Uterus (tissue), 3 donors: ENCODE measurements at regions not wholly inside any gene's neighbourhood (a gene's known extent, or its start where the extent isn't known, plus 50 kb on each side); places are given as distances from the start of the nearest gene placed in this dataset.
"Not testable (repeated sequence)": the region's sequence is repeated elsewhere in the genome, so short reads cannot be mapped to it uniquely, and the experiment has no call there.

Experiments used
- DNase-seq, 2 donors: peaks; one replicate each; pipeline ENCODE4 v3.0.0-alpha.2; 2019 to 2020
- H3K27ac ChIP-seq, 2 donors: fragments of 200-600 bp; sonication (generic); 1 replicate in 1 of 2; 2 replicates in 1 of 2; pipeline ENCODE4 v1.5.1; 2016 to 2018
- H3K27me3 ChIP-seq, 2 donors: fragments of 200-600 bp; sonication (generic); one replicate each; pipeline ENCODE4 v1.5.1; 2018 to 2019; ENCODE audit warnings: control low read depth in 1 of 2
- H3K36me3 ChIP-seq, 2 donors: fragments of 200-600 bp; sonication (generic); one replicate each; pipeline ENCODE4 v1.5.1; 2019; ENCODE audit warnings: control low read depth in 1 of 2
- H3K4me1 ChIP-seq, 2 donors: fragments of 200-600 bp; sonication (generic); one replicate each; pipeline ENCODE4 v1.5.1; 2018 to 2019; ENCODE audit warnings: control low read depth in 1 of 2
- H3K4me3 ChIP-seq, 2 donors: fragments of 200-600 bp; sonication (generic); 1 replicate in 1 of 2; 2 replicates in 1 of 2; pipeline ENCODE4 v1.5.1; 2018 to 2019; ENCODE audit warnings: mild to moderate bottlenecking in 1 of 2
- H3K9me3 ChIP-seq, 2 donors: fragments of 200-600 bp; sonication (generic); one replicate each; pipeline ENCODE4 v1.5.1; 2019; ENCODE audit warnings: control low read depth in 1 of 2
- CTCF ChIP-seq, 4 experiments: fragments of 200-600 bp in 2 of 4; fragments of 450-650 bp in 2 of 4; sonication (generic) in 2 of 4; IDR thresholded peaks; one replicate each; pipeline ENCODE4 v1.5.1; 2016 to 2019; ENCODE audit warnings: antibody characterized with exemption in 4 of 4, mild to moderate bottlenecking in 2 of 4, moderate library complexity in 1 of 4
- POLR2A ChIP-seq, 2 donors: fragments of 450-650 bp; IDR thresholded peaks; one replicate each; pipeline ENCODE4 v1.6.1; 2016; ENCODE audit warnings: antibody characterized with exemption in 2 of 2, mild to moderate bottlenecking in 1 of 2, moderate library complexity in 1 of 2
- intact Hi-C: fragments of 100-400 bp; cut with DNase I; formaldehyde crosslinking; loops from one replicate; pipeline ENCODE4 v1.15.1; 2023; ENCODE audit warnings: low total_unique reads
- donor health status: DM: yes; HTN: yes; CAD: no.

DNA sequence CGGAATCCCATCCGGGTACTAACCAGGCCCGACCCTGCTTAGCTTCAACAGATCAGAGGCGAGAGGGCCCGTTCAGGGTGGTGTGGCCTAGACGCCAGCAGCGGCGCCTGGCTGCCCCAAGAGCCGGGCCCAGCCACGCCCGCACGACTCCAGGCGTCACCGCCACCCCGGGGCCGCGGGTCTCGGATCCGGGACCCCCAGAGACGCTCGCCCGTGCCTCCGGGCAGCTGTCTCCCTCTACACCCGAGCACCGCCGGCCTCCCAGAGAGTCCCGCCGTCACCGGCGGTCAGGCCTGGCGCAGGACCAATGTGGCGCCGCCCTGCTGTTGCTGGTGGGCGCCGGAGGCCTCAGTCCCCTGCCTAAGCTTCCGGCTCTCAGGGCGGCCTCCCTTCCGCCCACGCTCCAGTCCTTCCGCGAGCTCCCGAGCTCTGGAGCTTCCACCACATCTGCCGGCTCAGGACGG, 441.2 kb upstream of the DEFB115 start:
- intact Hi-C loops, result no loop called here
- DNase-seq, result no peak
- no peak overlapping the region for H3K4me3 ChIP-seq
- no peak overlapping the region for H3K27ac ChIP-seq
- H3K36me3 ChIP-seq, result no peaks in the 10 kb centered on the region
- H3K4me1 ChIP-seq, result no peaks in the 10 kb centered on the region
- H3K9me3 ChIP-seq, result no peaks in the 10 kb centered on the region
- TF ChIP-seq POLR2A (IDR thresholded peaks at IDR 0.05), result no peak
- TF ChIP-seq CTCF (IDR thresholded peaks at IDR 0.05), result no peak
- H3K27me3 ChIP-seq, result no peaks in the 10 kb centered on the region

- H3K36me3 ChIP-seq, H3K4me3 ChIP-seq, H3K4me1 ChIP-seq, H3K27ac ChIP-seq, H3K9me3 ChIP-seq, H3K27me3 ChIP-seq, intact Hi-C loops, DNase-seq: not testable (repeated sequence)
Measured at GRCh38 chr20:30821615-30822014, 435.8 kb upstream of the DEFB115 start.

DNA sequence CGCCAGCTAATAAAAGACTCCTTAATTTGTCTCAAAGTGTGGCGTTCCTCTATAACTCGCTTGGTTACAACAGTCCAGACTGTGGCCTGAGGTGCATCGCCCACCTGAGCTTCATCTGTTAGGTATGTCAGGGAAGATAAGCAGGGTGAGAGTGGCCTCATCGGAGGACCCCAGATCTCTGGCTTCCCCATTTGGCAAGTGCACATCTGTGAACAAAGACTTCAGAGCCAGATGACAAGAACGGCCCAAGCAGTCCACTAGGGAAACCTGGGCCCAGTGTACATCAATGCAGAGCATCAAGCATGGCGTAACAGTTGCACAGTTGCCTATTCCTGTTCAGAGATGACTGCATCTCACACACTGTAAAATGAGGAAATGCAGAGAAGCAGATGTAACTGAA, 432.8 kb upstream of the DEFB115 start:
- H3K27me3 ChIP-seq, H3K36me3 ChIP-seq, H3K27ac ChIP-seq, DNase-seq, H3K4me1 ChIP-seq, H3K9me3 ChIP-seq, intact Hi-C loops, H3K4me3 ChIP-seq: not testable (repeated sequence)

GRCh38 chr20:30845923-30846322, 411.5 kb upstream of the DEFB115 start:
- H3K27me3 ChIP-seq, intact Hi-C loops, H3K9me3 ChIP-seq, H3K27ac ChIP-seq, DNase-seq, H3K4me1 ChIP-seq, H3K4me3 ChIP-seq, H3K36me3 ChIP-seq: not testable (repeated sequence)

- H3K27me3 ChIP-seq, H3K36me3 ChIP-seq, H3K4me3 ChIP-seq, DNase-seq, H3K9me3 ChIP-seq, intact Hi-C loops, H3K4me1 ChIP-seq, H3K27ac ChIP-seq: not testable (repeated sequence)
Measured at GRCh38 chr20:30868271-30868670, 389.2 kb upstream of the DEFB115 start.

- H3K27me3 ChIP-seq, H3K36me3 ChIP-seq, H3K4me3 ChIP-seq, intact Hi-C loops, H3K4me1 ChIP-seq, H3K27ac ChIP-seq, H3K9me3 ChIP-seq, DNase-seq: not testable (repeated sequence)
Measured at GRCh38 chr20:30871127-30871526, 386.3 kb upstream of the DEFB115 start.

DNA sequence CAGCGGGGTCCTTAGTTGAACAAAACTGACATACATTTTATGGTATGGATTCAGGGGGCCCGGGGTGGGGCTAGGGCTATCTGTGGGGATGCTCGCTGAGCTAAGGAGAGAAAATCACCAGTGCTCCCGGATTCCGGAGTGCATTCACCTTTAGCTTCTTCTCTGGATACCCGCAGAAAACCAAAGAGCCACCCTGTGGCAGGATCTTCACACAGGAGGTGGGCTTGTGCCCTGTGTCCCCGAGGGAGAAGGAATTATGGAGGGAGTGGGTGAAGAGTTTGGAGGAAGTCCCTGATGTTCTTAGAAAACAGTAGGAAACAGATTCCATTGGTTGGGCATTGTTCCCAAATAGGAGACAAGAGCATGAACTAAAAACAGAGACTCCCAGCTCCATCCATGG, 385.2 kb upstream of the DEFB115 start:
- H3K4me3 ChIP-seq, DNase-seq, H3K36me3 ChIP-seq, H3K27ac ChIP-seq, intact Hi-C loops, H3K27me3 ChIP-seq, H3K9me3 ChIP-seq, H3K4me1 ChIP-seq: not testable (repeated sequence)

GRCh38 chr20:30875868-30876267, 381.6 kb upstream of the DEFB115 start:
- H3K4me3 ChIP-seq, intact Hi-C loops, H3K36me3 ChIP-seq, H3K9me3 ChIP-seq, H3K4me1 ChIP-seq, H3K27ac ChIP-seq, DNase-seq, H3K27me3 ChIP-seq: not testable (repeated sequence)

DNA sequence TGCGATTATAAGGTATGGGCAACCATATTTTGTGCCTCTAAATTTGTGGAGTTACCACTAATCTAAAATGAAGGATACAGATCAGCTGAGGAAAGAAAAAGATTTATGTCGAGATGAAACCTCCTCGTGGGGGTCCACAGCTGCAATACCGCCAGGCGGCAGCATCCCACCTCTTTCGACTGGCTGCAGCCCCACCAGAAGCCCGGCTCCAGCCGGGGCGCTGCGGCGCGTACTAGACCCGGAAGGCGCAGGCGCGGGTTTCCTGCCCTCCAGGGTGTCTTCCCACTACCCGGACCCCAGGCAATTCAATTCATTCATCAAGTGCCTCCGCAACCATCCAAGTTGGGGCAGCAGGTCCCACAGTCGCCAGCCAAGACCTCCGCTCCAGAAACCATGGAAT, 366.1 kb upstream of the DEFB115 start:
- H3K4me1 ChIP-seq, intact Hi-C loops, H3K4me3 ChIP-seq, H3K9me3 ChIP-seq, H3K36me3 ChIP-seq, H3K27me3 ChIP-seq, H3K27ac ChIP-seq, DNase-seq: not testable (repeated sequence)
